Lung (tissue), 11 donors: ENCODE measurements at regions not wholly inside any gene's neighbourhood (a gene's known extent, or its start where the extent isn't known, plus 50 kb on each side); places are given as distances from the start of the nearest gene placed in this dataset.

Experiments
- ATAC-seq: fragments of 200-7000 bp; cut with Tn5 transposase; one replicate; pipeline ENCODE4 v1.9.1; 2020; ENCODE audit warnings: moderate number of reproducible peaks; ENCODE audit not compliant: insufficient read depth, low FRiP score
- DNase-seq, 3 donors: peaks; one replicate each; pipeline ENCODE4 v3.0.0-alpha.2; 2013 to 2017
- H3K27ac ChIP-seq, 2 donors: one replicate each; pipeline ENCODE4 v1.5.1; 2013; ENCODE audit warnings: mild to moderate bottlenecking in 2 of 2, moderate library complexity in 2 of 2, control low read depth in 1 of 2, inconsistent platforms in 1 of 2, low read depth in 1 of 2, low read length in 1 of 2
- H3K27me3 ChIP-seq, 3 donors: one replicate each; pipeline ENCODE4 v1.5.1; 2013; ENCODE audit warnings: low read length in 2 of 3; ENCODE audit not compliant: control insufficient read depth in 3 of 3, insufficient read depth in 3 of 3
- H3K36me3 ChIP-seq, 4 donors: one replicate each; pipeline ENCODE4 v1.5.1; 2013; ENCODE audit warnings: low read length in 4 of 4, mild to moderate bottlenecking in 1 of 4, moderate library complexity in 1 of 4; ENCODE audit not compliant: control insufficient read depth in 4 of 4, insufficient read depth in 4 of 4
- H3K4me1 ChIP-seq, 5 donors: one replicate each; pipeline ENCODE4 v1.5.1; 2013; ENCODE audit warnings: low read length in 5 of 5, mild to moderate bottlenecking in 2 of 5, moderate library complexity in 1 of 5; ENCODE audit not compliant: control insufficient read depth in 5 of 5, insufficient read depth in 5 of 5
- H3K4me3 ChIP-seq: one replicate; pipeline ENCODE4 v1.5.1; 2013; ENCODE audit warnings: mild to moderate bottlenecking, control low read depth, moderate library complexity
- H3K9ac ChIP-seq, 2 donors: one replicate each; pipeline ENCODE4 v1.5.1; 2013; ENCODE audit warnings: low read length in 2 of 2, control low read depth in 1 of 2; ENCODE audit not compliant: insufficient read depth in 1 of 2
- H3K9me3 ChIP-seq, 4 donors: one replicate each; pipeline ENCODE4 v1.5.1; 2013; ENCODE audit warnings: low read length in 3 of 4, mild to moderate bottlenecking in 1 of 4, moderate library complexity in 1 of 4; ENCODE audit not compliant: control insufficient read depth in 4 of 4, insufficient read depth in 3 of 4
- WGBS, 2 donors: extraction: QIAGEN DNeasy Blood & Tissue Kit; methylation state at CpG; one replicate each; pipeline ENCODE4 v1.1.7; 2013; 5-methylcytosine and 5-hydroxymethylcytosine counted together
- TF ChIP-seq, protein P1 (sequence below): IDR thresholded peaks from 2 replicates; pipeline ENCODE4 v1.5.1; 2012; ENCODE audit warnings: mild to moderate bottlenecking; ENCODE audit errors: control extremely low read depth, extremely low read depth
- donor health status: control.
- donor health status: control.
- donor health status: Bipolar disorder and iron deficiency.
- donor health status: healthy.
- donor health status: DM: yes; HTN: yes; CAD: no.

DNA sequence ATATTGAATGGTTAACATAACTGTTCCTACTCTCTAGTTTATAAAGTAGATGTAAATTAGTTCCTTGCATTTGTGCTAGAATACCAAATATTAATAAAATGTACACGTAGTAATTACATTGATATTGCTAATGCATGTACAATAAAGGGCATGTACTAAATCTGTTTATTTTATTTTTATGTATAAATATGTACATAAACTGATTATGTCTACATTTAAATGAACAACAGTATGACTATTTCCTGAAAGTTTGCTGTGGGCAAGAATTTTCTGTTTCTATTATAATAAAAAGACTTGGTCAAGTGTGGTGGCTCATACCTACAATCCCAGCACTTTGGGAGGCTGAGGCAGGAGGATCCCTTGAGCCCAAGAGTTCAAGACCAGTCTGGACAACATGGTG lies 257.2 kb upstream of the FOXN3 start:
- 91 to 94% methylated on average over 1 of the region's 1 CpG for WGBS, 2 donors
- no peak overlapping the region for H3K4me3 ChIP-seq
- no peak overlapping the region for H3K27ac ChIP-seq
- no peaks in the 10 kb centered on the region for H3K27me3 ChIP-seq
- no peak overlapping the region for H3K9ac ChIP-seq
- H3K4me1 ChIP-seq: peaks cover 0 to 3% (median 0%) of the 10 kb centered on the region in 5 donors
- ATAC-seq (no peak), DNase-seq (no peak)
- H3K36me3 ChIP-seq: no peaks in the 10 kb centered on the region
- TF ChIP-seq, protein P1, sequence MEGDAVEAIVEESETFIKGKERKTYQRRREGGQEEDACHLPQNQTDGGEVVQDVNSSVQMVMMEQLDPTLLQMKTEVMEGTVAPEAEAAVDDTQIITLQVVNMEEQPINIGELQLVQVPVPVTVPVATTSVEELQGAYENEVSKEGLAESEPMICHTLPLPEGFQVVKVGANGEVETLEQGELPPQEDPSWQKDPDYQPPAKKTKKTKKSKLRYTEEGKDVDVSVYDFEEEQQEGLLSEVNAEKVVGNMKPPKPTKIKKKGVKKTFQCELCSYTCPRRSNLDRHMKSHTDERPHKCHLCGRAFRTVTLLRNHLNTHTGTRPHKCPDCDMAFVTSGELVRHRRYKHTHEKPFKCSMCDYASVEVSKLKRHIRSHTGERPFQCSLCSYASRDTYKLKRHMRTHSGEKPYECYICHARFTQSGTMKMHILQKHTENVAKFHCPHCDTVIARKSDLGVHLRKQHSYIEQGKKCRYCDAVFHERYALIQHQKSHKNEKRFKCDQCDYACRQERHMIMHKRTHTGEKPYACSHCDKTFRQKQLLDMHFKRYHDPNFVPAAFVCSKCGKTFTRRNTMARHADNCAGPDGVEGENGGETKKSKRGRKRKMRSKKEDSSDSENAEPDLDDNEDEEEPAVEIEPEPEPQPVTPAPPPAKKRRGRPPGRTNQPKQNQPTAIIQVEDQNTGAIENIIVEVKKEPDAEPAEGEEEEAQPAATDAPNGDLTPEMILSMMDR: no peak
- H3K9me3 ChIP-seq: peaks cover 0 to 3% (median 0%) of the 10 kb centered on the region in 4 donors

DNA sequence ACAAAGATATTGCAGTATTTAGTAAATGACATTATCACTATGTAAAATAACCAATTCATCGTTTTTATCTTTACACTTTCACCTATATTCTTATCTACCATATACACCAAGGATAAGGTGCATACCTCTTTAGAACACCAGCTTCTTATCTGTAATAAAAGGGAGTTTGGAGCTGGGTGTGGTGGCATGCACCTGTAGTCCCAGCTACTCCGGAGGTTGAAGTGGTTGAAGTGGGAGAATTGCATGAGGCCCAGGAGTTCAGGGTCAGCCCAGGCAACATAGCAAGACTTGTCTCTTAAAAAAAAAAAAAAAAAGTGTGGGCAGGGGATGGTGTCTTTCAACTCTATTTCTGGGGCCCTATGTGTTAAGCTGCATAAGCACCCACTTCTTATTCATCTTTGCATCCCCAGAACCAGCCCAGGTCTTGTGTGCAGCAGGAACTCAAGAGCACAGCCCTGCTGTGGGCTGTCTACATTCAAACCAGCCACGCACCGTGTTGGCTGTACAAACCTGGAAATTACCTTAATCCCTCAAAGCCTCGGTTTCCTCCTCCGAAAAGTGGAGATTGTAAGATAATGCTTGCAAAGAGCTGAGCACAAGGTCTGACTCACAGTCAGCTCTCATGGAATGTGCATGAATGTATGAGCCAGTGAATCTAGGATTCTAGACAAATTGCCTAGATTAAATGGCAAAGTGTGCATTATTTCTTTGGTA lies 256.6 kb upstream of the FOXN3 start:
- H3K27me3 ChIP-seq: no peaks in the 10 kb centered on the region
- WGBS, 2 donors: 78 to 86% methylated on average over 6 of the region's 6 CpGs
- TF ChIP-seq, protein P1: no peak
- DNase-seq (no peak), ATAC-seq (no peak)
- no peaks in the 10 kb centered on the region for H3K36me3 ChIP-seq
- peaks cover 0 to 3% (median 0%) of the 10 kb centered on the region in 5 donors for H3K4me1 ChIP-seq
- no peak overlapping the region for H3K9ac ChIP-seq
- H3K27ac ChIP-seq: no peak overlapping the region
- no peak overlapping the region for H3K4me3 ChIP-seq
- H3K9me3 ChIP-seq: peaks cover 0 to 3% (median 0%) of the 10 kb centered on the region in 4 donors

DNA sequence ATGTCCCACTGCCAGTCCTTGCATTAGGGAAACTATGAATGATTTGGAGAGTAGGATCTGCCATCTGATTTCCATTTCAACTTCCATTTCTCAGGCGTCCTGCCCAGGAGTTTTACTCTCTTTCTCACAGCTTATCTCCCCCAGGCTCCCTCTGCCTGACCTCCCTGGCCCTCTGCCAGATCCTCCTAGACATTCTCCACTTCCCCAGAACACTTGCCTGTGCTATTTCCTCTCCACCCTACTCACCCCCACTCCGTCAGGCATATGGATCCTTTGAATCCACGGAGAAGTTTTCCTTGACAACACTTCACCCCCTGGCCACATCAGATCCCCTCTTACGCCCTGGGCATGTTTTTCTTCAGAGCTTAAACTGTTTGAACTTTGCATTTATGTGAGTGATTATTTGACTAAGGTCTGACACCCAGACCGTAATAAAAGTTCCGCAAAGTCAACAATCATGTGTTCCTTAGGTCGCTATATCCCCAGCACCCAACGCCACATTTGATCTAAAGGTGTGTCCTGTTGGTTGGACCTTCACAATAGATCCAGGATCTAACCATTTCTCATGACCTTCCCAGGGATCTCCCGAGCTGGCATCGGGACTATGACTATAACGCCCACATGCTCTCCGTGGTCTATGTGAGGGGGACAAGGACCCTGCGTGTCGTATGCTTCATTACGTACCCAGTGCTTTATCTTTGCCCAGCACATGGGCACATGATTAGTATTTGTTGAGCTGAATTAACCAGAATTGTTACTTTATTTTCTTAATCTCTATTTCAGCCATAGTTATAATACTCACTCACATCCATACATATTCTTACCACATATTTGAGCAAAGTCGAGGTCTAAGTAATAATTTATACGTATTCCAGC lies 255.8 kb upstream of the FOXN3 start:
- Histone ChIP-seq H3K4me3 (no peak overlapping the region), H3K9me3 (no peaks in the 10 kb centered on the region), H3K36me3 (no peaks in the 10 kb centered on the region), H3K27me3 (no peaks in the 10 kb centered on the region), H3K27ac (no peak overlapping the region), H3K9ac (no peak overlapping the region), H3K4me1 (peaks cover 0 to 4% (median 0%) of the 10 kb centered on the region in 5 donors)
- ATAC-seq: no peak
- TF ChIP-seq, protein P1: no peak
- 74 to 79% methylated on average over 17 of the region's 17 CpGs for WGBS, 2 donors
- DNase-seq: peak in 2 of 3 donors; percentile 45 to 49
